ENCODE measurements at regions not wholly inside any gene's neighbourhood (a gene's known extent, or its start where the extent isn't known, plus 50 kb on each side); places are given as distances from the start of the nearest gene placed in this dataset.

GRCh38 chr19:27776020-27776419 lies 1436.9 kb downstream of the UQCRFS1 start:
- no peak for DNase-seq

GRCh38 chr19:27775395-27775794 lies 1437.6 kb downstream of the UQCRFS1 start:
- no peak for DNase-seq

GRCh38 chr19:27774827-27775226 lies 1438.1 kb downstream of the UQCRFS1 start:
- no peak for DNase-seq

GRCh38 chr19:27774337-27774736 lies 1438.6 kb downstream of the UQCRFS1 start:
- no peak for DNase-seq

- no peak for DNase-seq
These were observed 1439.4 kb downstream of the UQCRFS1 start for GRCh38 chr19:27773318-27774094.

- DNase-seq, result no peak
These were observed 1440.9 kb downstream of the UQCRFS1 start for GRCh38 chr19:27772059-27772458.

GRCh38 chr19:27770095-27770494 lies 1442.9 kb downstream of the UQCRFS1 start:
- DNase-seq, result no peak

- no peak for DNase-seq
These were observed 1445.7 kb downstream of the UQCRFS1 start for GRCh38 chr19:27767234-27767633.

GRCh38 chr19:27765912-27766725 lies 1446.8 kb downstream of the UQCRFS1 start:
- DNase-seq, result no peak

GRCh38 chr19:27765397-27765796 lies 1447.6 kb downstream of the UQCRFS1 start:
- no peak for DNase-seq

- DNase-seq, result no peak
These were observed 1448.7 kb downstream of the UQCRFS1 start for GRCh38 chr19:27764186-27764804.

- no peak for DNase-seq
These were observed 1450.0 kb downstream of the UQCRFS1 start for GRCh38 chr19:27762933-27763332.

GRCh38 chr19:27759896-27760295 lies 1453.1 kb downstream of the UQCRFS1 start:
- no peak for DNase-seq

GRCh38 chr19:27758626-27759505 lies 1454.1 kb downstream of the UQCRFS1 start:
- DNase-seq, result no peak

- no peak for DNase-seq
These were observed 1458.3 kb downstream of the UQCRFS1 start for GRCh38 chr19:27754700-27755099.

GRCh38 chr19:27753622-27754021 lies 1459.3 kb downstream of the UQCRFS1 start:
- no peak for DNase-seq

GRCh38 chr19:27752530-27753184 lies 1460.3 kb downstream of the UQCRFS1 start:
- no peak for DNase-seq

- no peak for DNase-seq
These were observed 1461.9 kb downstream of the UQCRFS1 start for GRCh38 chr19:27751044-27751391.

- no peak for DNase-seq
These were observed 1462.4 kb downstream of the UQCRFS1 start for GRCh38 chr19:27750391-27751043.

- DNase-seq, result no peak
These were observed 1464.3 kb downstream of the UQCRFS1 start for GRCh38 chr19:27748551-27749152.

- DNase-seq, result no peak
These were observed 1466.1 kb downstream of the UQCRFS1 start for GRCh38 chr19:27746691-27747380.

Measured in DMS 273 treated with DMSO at 0.1 percent for 48 hours (cell line).